SK-N-SH (cell line): ENCODE measurements at regions not wholly inside any gene's neighbourhood (a gene's known extent, or its start where the extent isn't known, plus 50 kb on each side); places are given as distances from the start of the nearest gene placed in this dataset.
"Not testable (repeated sequence)": the region's sequence is repeated elsewhere in the genome, so short reads cannot be mapped to it uniquely, and the experiment has no call there.

ENCODE experiments used
- CTCF ChIA-PET: fragments of 300-600, 350-600 bp; formaldehyde crosslinking; extraction: SDS; loops from one replicate; lab custom pipeline; 2021; lab: Yijun Ruan, JAX
- POLR2A ChIA-PET: fragments of 350-600 bp; sonication (Branson Sonifier 250); formaldehyde crosslinking; extraction: SDS; loops from one replicate; lab custom pipeline; 2020; ENCODE audit warnings: antibody characterized with exemption, inconsistent platforms; lab: Yijun Ruan, JAX
- DNase-seq: peaks from one replicate; pipeline ENCODE4 v3.0.0; 2012
- H2AFZ ChIP-seq: fragments of 200-600 bp; sonication (generic); 2 replicates; pipeline ENCODE4 v1.8.1; 2016; ENCODE audit warnings: antibody characterized with exemption, mild to moderate bottlenecking, low read depth
- H3F3A ChIP-seq: fragments of 200-600 bp; sonication (generic); replicated peaks from 2 replicates; pipeline ENCODE3; 2016; ENCODE audit warnings: antibody characterized with exemption, mild to moderate bottlenecking; ENCODE audit not compliant: insufficient read depth
- H3K27ac ChIP-seq, 2 experiments: fragments of 200-500 bp in 1 of 2; fragments of 200-600 bp in 1 of 2; sonication (Bioruptor generic) in 1 of 2; sonication (generic), shearing (Covaris generic) in 1 of 2; 2 replicates each; pipeline versions ENCODE4 v1.5.1 to v1.6.1; 2014 to 2016; ENCODE audit warnings: low read depth in 2 of 2, inconsistent platforms in 1 of 2, low read length in 1 of 2, mild to moderate bottlenecking in 1 of 2, mixed read lengths in 1 of 2
- H3K27me3 ChIP-seq: fragments of 200-600 bp; sonication (generic), shearing (Covaris generic); 2 replicates; pipeline ENCODE4 v1.6.1; 2016; ENCODE audit warnings: mixed run types; ENCODE audit not compliant: insufficient read depth
- H3K36me3 ChIP-seq, 2 experiments: fragments of 200-500 bp in 1 of 2; fragments of 200-600 bp in 1 of 2; sonication (Bioruptor generic) in 1 of 2; sonication (generic) in 1 of 2; replicated peaks in 1 of 2; 2 replicates each; pipeline versions ENCODE3 to v1.5.1; 2014 to 2016; ENCODE audit warnings: low read length in 1 of 2, mild to moderate bottlenecking in 1 of 2; ENCODE audit not compliant: insufficient read depth in 2 of 2, control insufficient read depth in 1 of 2
- H3K4me1 ChIP-seq, 2 experiments: fragments of 200-500 bp in 1 of 2; fragments of 200-600 bp in 1 of 2; sonication (Bioruptor generic) in 1 of 2; sonication (generic), shearing (Covaris generic) in 1 of 2; 2 replicates each; pipeline versions ENCODE4 v1.5.1 to v1.6.1; 2014 to 2016; ENCODE audit warnings: low read depth in 1 of 2, low read length in 1 of 2, mixed run types in 1 of 2; ENCODE audit not compliant: insufficient read depth in 2 of 2, control insufficient read depth in 1 of 2
- H3K4me2 ChIP-seq: fragments of 200-600 bp; sonication (generic), shearing (Covaris generic); 2 replicates; pipeline ENCODE4 v1.6.1; 2017; ENCODE audit warnings: mixed run types
- H3K4me3 ChIP-seq, 2 experiments: fragments of 200-500 bp in 1 of 2; fragments of 200-600 bp in 1 of 2; sonication (Bioruptor generic) in 1 of 2; sonication (generic), shearing (Covaris generic) in 1 of 2; 2 replicates each; pipeline versions ENCODE4 v1.5.1 to v1.8.1; 2014 to 2016; ENCODE audit warnings: low read depth in 2 of 2, inconsistent platforms in 1 of 2, low read length in 1 of 2, mild to moderate bottlenecking in 1 of 2, mixed read lengths in 1 of 2, moderate library complexity in 1 of 2
- H3K79me2 ChIP-seq: fragments of 200-600 bp; sonication (generic); 2 replicates; pipeline ENCODE4 v1.8.1; 2017; ENCODE audit warnings: mild to moderate bottlenecking; ENCODE audit not compliant: insufficient read depth
- H3K9ac ChIP-seq: fragments of 200-600 bp; sonication (generic); 2 replicates; pipeline ENCODE4 v1.6.1; 2017; ENCODE audit warnings: mixed run types
- H3K9me2 ChIP-seq: fragments of 200-600 bp; sonication (generic); 2 replicates; pipeline ENCODE4 v1.6.1; 2017; ENCODE audit warnings: mixed run types
- H3K9me3 ChIP-seq: fragments of 200-600 bp; sonication (generic); 2 replicates; pipeline ENCODE4 v1.6.1; 2017; ENCODE audit warnings: mixed run types, mild to moderate bottlenecking, moderate library complexity
- H4K20me1 ChIP-seq: fragments of 200-600 bp; sonication (generic); 2 replicates; pipeline ENCODE4 v1.6.1; 2017; ENCODE audit warnings: mild to moderate bottlenecking, mixed run types; ENCODE audit not compliant: insufficient read depth
- CHD2 ChIP-seq: fragments of 150-350 bp; IDR thresholded peaks from 2 replicates; pipeline ENCODE4 v1.6.1; 2018; ENCODE audit warnings: low read length; ENCODE audit not compliant: partially characterized antibody
- ELF1 ChIP-seq: IDR thresholded peaks from 2 replicates; pipeline ENCODE4 v1.4.0; 2012
- EP300 ChIP-seq, 2 experiments: IDR thresholded peaks; 2 replicates each; pipeline versions ENCODE4 v1.4.0 to v1.6.1; 2012; ENCODE audit warnings: borderline replicate concordance in 1 of 2, low read depth in 1 of 2, low read length in 1 of 2
- FOXJ3 ChIP-seq: sonication (generic); formaldehyde crosslinking; IDR thresholded peaks from 2 replicates; pipeline ENCODE4 v1.5.1; 2020; ENCODE audit warnings: mild to moderate bottlenecking, missing genetic modification reagents
- GABPA ChIP-seq: IDR thresholded peaks from 2 replicates; pipeline ENCODE4 v1.4.0; 2012; ENCODE audit warnings: low read depth, mild to moderate bottlenecking
- IRF3 ChIP-seq: fragments of 150-350 bp; IDR thresholded peaks from 2 replicates; pipeline ENCODE4 v1.6.1; 2016; ENCODE audit warnings: mild to moderate bottlenecking, low read depth, low read length
- JUND ChIP-seq: IDR thresholded peaks from 2 replicates; pipeline ENCODE4 v1.4.0; 2012
- MAX ChIP-seq: IDR thresholded peaks from 2 replicates; pipeline ENCODE4 v1.4.0; 2012; ENCODE audit warnings: low read depth
- MEF2A ChIP-seq: IDR thresholded peaks from 2 replicates; pipeline ENCODE4 v1.4.0; 2012; ENCODE audit warnings: low read depth, borderline replicate concordance
- PBX3 ChIP-seq: IDR thresholded peaks from 2 replicates; pipeline ENCODE4; 2012
- POLR2AphosphoS5 ChIP-seq: IDR thresholded peaks from 2 replicates; pipeline ENCODE4 v1.6.1; 2012; ENCODE audit warnings: low read depth, low read length
- RCOR1 ChIP-seq: fragments of 150-350 bp; IDR thresholded peaks from 2 replicates; pipeline ENCODE4 v1.6.1; 2017; ENCODE audit warnings: antibody characterized with exemption, low read length
- REST ChIP-seq: IDR thresholded peaks from 2 replicates; pipeline ENCODE4 v1.6.1; 2012; ENCODE audit warnings: mild to moderate bottlenecking, low read depth, low read length, moderate library complexity
- RXRA ChIP-seq: IDR thresholded peaks from 2 replicates; pipeline ENCODE4 v1.4.0; 2012; ENCODE audit warnings: low read depth, mild to moderate bottlenecking, borderline replicate concordance
- SIN3A ChIP-seq: IDR thresholded peaks from 2 replicates; pipeline ENCODE4 v1.6.1; 2012; ENCODE audit warnings: low read depth, mild to moderate bottlenecking, low read length, moderate library complexity, borderline replicate concordance
- SMC3 ChIP-seq: IDR thresholded peaks from 2 replicates; pipeline ENCODE4 v1.6.1; 2012; ENCODE audit warnings: low read depth, low read length, improper control_type of control experiment
- TAF1 ChIP-seq: IDR thresholded peaks from 2 replicates; pipeline ENCODE4 v1.6.1; 2012; ENCODE audit warnings: low read depth, mild to moderate bottlenecking, low read length, moderate library complexity, borderline replicate concordance
- TCF12 ChIP-seq: IDR thresholded peaks from 2 replicates; pipeline ENCODE4 v1.4.0; 2012
- USF2 ChIP-seq: fragments of 150-350 bp; IDR thresholded peaks from 2 replicates; pipeline ENCODE4 v1.6.1; 2017; ENCODE audit warnings: antibody characterized with exemption, low read length, low read depth, borderline replicate concordance
- ZBTB33 ChIP-seq: IDR thresholded peaks from 2 replicates; pipeline ENCODE4 v1.4.0; 2012; ENCODE audit warnings: low read depth, borderline replicate concordance
- WGBS: methylation state at CpG from one replicate; pipeline ENCODE4 v1.1.6; 2017; ENCODE audit warnings: low lambda C conversion rate; 5-methylcytosine and 5-hydroxymethylcytosine counted together

GRCh38 chr9:103611950-103612349 is 482.2 kb upstream of the SMC2 start:
- H3K36me3 ChIP-seq, H3K27me3 ChIP-seq, H3K79me2 ChIP-seq, H3F3A ChIP-seq, H3K9ac ChIP-seq, POLR2A ChIA-PET, H3K4me2 ChIP-seq, H3K9me3 ChIP-seq, H3K27ac ChIP-seq, H3K9me2 ChIP-seq, H3K4me1 ChIP-seq, H3K4me3 ChIP-seq, DNase-seq, H4K20me1 ChIP-seq, CTCF ChIA-PET, H2AFZ ChIP-seq: not testable (repeated sequence)
- 56% methylated on average over 6 of the region's 14 CpGs for WGBS

- Histone ChIP-seq H3K27me3 (no peaks in the 10 kb centered on the region), H3K27ac (no peak overlapping the region), H3K9me2 (no peaks in the 10 kb centered on the region), H3F3A (no peaks in the 10 kb centered on the region), H3K36me3 (no peaks in the 10 kb centered on the region), H3K4me2 (no peak overlapping the region), H3K9ac (no peak overlapping the region), H2AFZ (no peak overlapping the region), H3K79me2 (no peaks in the 10 kb centered on the region), H4K20me1 (no peaks in the 10 kb centered on the region), H3K4me1 (no peaks in the 10 kb centered on the region), H3K9me3 (no peaks in the 10 kb centered on the region), H3K4me3 (no peak overlapping the region)
- 7% methylated on average over 5 of the region's 5 CpGs for WGBS
- ChIA-PET CTCF (no interaction called here), POLR2A (no interaction called here)
- no peak for TF ChIP-seq REST
- TF ChIP-seq FOXJ3 (CRISPR knock-in tag) = no peak
- no peak for TF ChIP-seq USF2
- no peak for TF ChIP-seq IRF3
- TF ChIP-seq TCF12 = no peak
- TF ChIP-seq PBX3 = no peak
- no peak for TF ChIP-seq JUND
- no peak for TF ChIP-seq EP300 (IDR thresholded peaks at IDR 0.05; ENCODE audit: borderline replicate concordance in 1 of 2, low read depth in 1 of 2, low read length in 1 of 2)
- TF ChIP-seq CHD2 = no peak
- TF ChIP-seq RXRA = no peak
- no peak for TF ChIP-seq ELF1
- TF ChIP-seq POLR2AphosphoS5 = no peak
- TF ChIP-seq SMC3 = no peak
- no peak for TF ChIP-seq RCOR1
- TF ChIP-seq SIN3A = no peak
- no peak for TF ChIP-seq MEF2A
- no peak for TF ChIP-seq MAX
- TF ChIP-seq TAF1 = no peak
- TF ChIP-seq GABPA = no peak
- TF ChIP-seq ZBTB33 = no peak
- no peak for DNase-seq
These were observed 478.1 kb upstream of the SMC2 start for GRCh38 chr9:103615994-103616393.
